H1 (cell line): ENCODE measurements at regions not wholly inside any gene's neighbourhood (a gene's known extent, or its start where the extent isn't known, plus 50 kb on each side); places are given as distances from the start of the nearest gene placed in this dataset.

Experiments
- CTCF ChIA-PET: fragments of 300-600 bp; sonication (Branson Sonifier 250); formaldehyde crosslinking; loops from one replicate; lab custom pipeline; 2021; ENCODE audit not compliant: partially characterized antibody; lab: Charles Lee
- POLR2A ChIA-PET: fragments of 300-600 bp; sonication (Branson Sonifier 250); formaldehyde crosslinking; loops from one replicate; lab custom pipeline; 2021; ENCODE audit warnings: inconsistent platforms; ENCODE audit not compliant: partially characterized antibody; lab: Charles Lee
- DNase-seq, 2 experiments: peaks; one replicate each; pipeline versions ENCODE4 v3.0.0 to v3.0.0-alpha.2; 2010 to 2022; ENCODE audit warnings: low spot score in 2 of 2, low read depth in 1 of 2, mixed read lengths in 1 of 2
- FAIRE-seq: peaks from 2 replicates; lab custom pipeline; 2011; peaks lifted over from hg19 to GRCh38; lab: Jason Lieb, UNC
- H2AFZ ChIP-seq: 2 replicates; pipeline ENCODE4 v1.8.1; 2012; ENCODE audit warnings: low read length, inconsistent platforms
- H2AK5ac ChIP-seq: 2 replicates; pipeline ENCODE4 v1.6.1; 2013; ENCODE audit warnings: low read depth, low read length
- H2BK120ac ChIP-seq: replicated peaks from 2 replicates; pipeline ENCODE3; 2013; ENCODE audit warnings: low read depth, low read length, inconsistent platforms
- H2BK12ac ChIP-seq: 2 replicates; pipeline ENCODE4 v1.6.1; 2013; ENCODE audit warnings: low read depth, low read length
- H2BK15ac ChIP-seq: 2 replicates; pipeline ENCODE4 v1.6.1; 2013; ENCODE audit warnings: low read length
- H2BK20ac ChIP-seq: 2 replicates; pipeline ENCODE4 v1.6.1; 2013; ENCODE audit warnings: low read length
- H2BK5ac ChIP-seq: 2 replicates; pipeline ENCODE4 v1.6.1; 2013; ENCODE audit warnings: low read depth, low read length
- H3K14ac ChIP-seq: 2 replicates; pipeline ENCODE4 v1.6.1; 2013; ENCODE audit warnings: inconsistent platforms; ENCODE audit not compliant: insufficient read length
- H3K18ac ChIP-seq: 2 replicates; pipeline ENCODE4 v1.6.1; 2013; ENCODE audit warnings: low read length; ENCODE audit errors: extremely low read depth
- H3K23ac ChIP-seq: 2 replicates; pipeline ENCODE4 v1.6.1; 2013; ENCODE audit warnings: inconsistent platforms; ENCODE audit not compliant: insufficient read length
- H3K23me2 ChIP-seq: 2 replicates; pipeline ENCODE4 v1.6.1; 2013; ENCODE audit warnings: low read depth, low read length
- H3K27ac ChIP-seq: 2 replicates; pipeline ENCODE4 v1.6.1; 2011; ENCODE audit warnings: low read depth, low read length, inconsistent platforms
- H3K27me3 ChIP-seq, 4 experiments: replicated peaks in 1 of 4; 1 replicate in 1 of 4; 2 replicates in 3 of 4; pipeline versions ENCODE4 v1.6.1 to v1.8.1; 2011 to 2013; ENCODE audit warnings: low read length in 3 of 4, mild to moderate bottlenecking in 3 of 4, inconsistent platforms in 2 of 4, mixed read lengths in 2 of 4, moderate library complexity in 1 of 4; ENCODE audit not compliant: control insufficient read depth in 3 of 4, insufficient read depth in 3 of 4; ENCODE audit errors: extremely low read depth in 1 of 4
- H3K36me3 ChIP-seq, 4 experiments: 2 replicates each; pipeline versions ENCODE4 v1.6.1 to v1.8.1; 2011 to 2013; ENCODE audit warnings: mild to moderate bottlenecking in 4 of 4, low read length in 3 of 4, moderate library complexity in 2 of 4, control low read depth in 1 of 4, inconsistent platforms in 1 of 4; ENCODE audit not compliant: insufficient read depth in 4 of 4, control insufficient read depth in 2 of 4
- H3K4ac ChIP-seq: replicated peaks from 2 replicates; pipeline ENCODE3; 2013; ENCODE audit warnings: low read length, low read depth, mixed read lengths, inconsistent platforms; ENCODE audit not compliant: insufficient read length
- H3K4me1 ChIP-seq, 4 experiments: replicated peaks in 1 of 4; 1 replicate in 1 of 4; 2 replicates in 3 of 4; pipeline versions ENCODE4 v1.6.1 to v1.8.1; 2011 to 2013; ENCODE audit warnings: low read length in 3 of 4, inconsistent platforms in 2 of 4, mixed read lengths in 1 of 4; ENCODE audit not compliant: insufficient read depth in 4 of 4, control insufficient read depth in 3 of 4
- H3K4me2 ChIP-seq, 2 experiments: 2 replicates each; pipeline versions ENCODE4 v1.6.1 to v1.8.1; 2011 to 2013; ENCODE audit warnings: low read depth in 2 of 2, low read length in 2 of 2, control low read depth in 1 of 2, inconsistent platforms in 1 of 2, mild to moderate bottlenecking in 1 of 2; ENCODE audit not compliant: insufficient read depth in 1 of 2
- H3K4me3 ChIP-seq, 4 experiments: fragments of 200-600, 300-600 bp in 1 of 4; sonication (generic), shearing (Covaris generic), sonication (Bioruptor Twin) in 1 of 4; 2 replicates each; pipeline versions ENCODE4 v1.5.1 to v1.8.1; 2011 to 2016; ENCODE audit warnings: low read length in 4 of 4, low read depth in 3 of 4, control low read depth in 2 of 4, inconsistent platforms in 2 of 4, mild to moderate bottlenecking in 2 of 4, mixed read lengths in 1 of 4, moderate library complexity in 1 of 4; ENCODE audit not compliant: insufficient read depth in 2 of 4; ENCODE audit errors: extremely low read depth in 1 of 4
- H3K56ac ChIP-seq: replicated peaks from 2 replicates; pipeline ENCODE3; 2013; ENCODE audit warnings: low read depth, mild to moderate bottlenecking, mixed read lengths, low read length, inconsistent platforms; ENCODE audit not compliant: insufficient read length
- H3K79me1 ChIP-seq: 2 replicates; pipeline ENCODE4 v1.6.1; 2013; ENCODE audit warnings: low read depth, low read length, control low read depth
- H3K79me2 ChIP-seq, 2 experiments: 2 replicates each; pipeline versions ENCODE4 v1.6.1 to v1.8.1; 2012 to 2013; ENCODE audit warnings: low read length in 2 of 2, mild to moderate bottlenecking in 2 of 2, inconsistent platforms in 1 of 2; ENCODE audit not compliant: insufficient read depth in 2 of 2, control insufficient read depth in 1 of 2
- H3K9ac ChIP-seq, 4 experiments: replicated peaks in 1 of 4; 1 replicate in 1 of 4; 2 replicates in 3 of 4; pipeline versions ENCODE4 v1.6.1 to v1.8.1; 2011 to 2013; ENCODE audit warnings: low read depth in 3 of 4, low read length in 3 of 4, control low read depth in 2 of 4, mild to moderate bottlenecking in 2 of 4, moderate library complexity in 2 of 4, inconsistent platforms in 1 of 4; ENCODE audit errors: extremely low read depth in 1 of 4
- H3K9me3 ChIP-seq, 2 experiments: 2 replicates each; pipeline versions ENCODE4 v1.6.1 to v1.8.1; 2012 to 2013; ENCODE audit warnings: mild to moderate bottlenecking in 2 of 2, moderate library complexity in 2 of 2, control low read depth in 1 of 2, inconsistent platforms in 1 of 2, low read depth in 1 of 2, low read length in 1 of 2, mixed read lengths in 1 of 2; ENCODE audit not compliant: insufficient read depth in 2 of 2
- H4K20me1 ChIP-seq, 2 experiments: replicated peaks in 1 of 2; 2 replicates each; pipeline versions ENCODE3 to v1.8.1; 2011 to 2013; ENCODE audit warnings: inconsistent platforms in 2 of 2, low read length in 2 of 2, mild to moderate bottlenecking in 1 of 2; ENCODE audit not compliant: insufficient read depth in 2 of 2, control insufficient read depth in 1 of 2
- H4K5ac ChIP-seq: 2 replicates; pipeline ENCODE4 v1.6.1; 2013; ENCODE audit warnings: low read length, low read depth, mixed read lengths, inconsistent platforms; ENCODE audit not compliant: insufficient read length
- H4K8ac ChIP-seq: 2 replicates; pipeline ENCODE4 v1.8.0; 2013; ENCODE audit warnings: mild to moderate bottlenecking, moderate library complexity, low read length, inconsistent platforms; ENCODE audit not compliant: insufficient read depth; ENCODE audit errors: extremely low read depth
- H4K91ac ChIP-seq: replicated peaks from 2 replicates; pipeline ENCODE3; 2013; ENCODE audit warnings: low read length, mixed read lengths, inconsistent platforms; ENCODE audit not compliant: insufficient read length
- ATF3 ChIP-seq: IDR thresholded peaks from 2 replicates; pipeline ENCODE4 v1.6.1; 2011; ENCODE audit warnings: low read depth, mild to moderate bottlenecking, low read length; ENCODE audit not compliant: insufficient read depth
- EP300 ChIP-seq, 2 experiments: IDR thresholded peaks; 1 replicate in 1 of 2; 2 replicates in 1 of 2; pipeline ENCODE4 v1.6.1; 2011 to 2012; ENCODE audit warnings: low read depth in 2 of 2, low read length in 2 of 2, mild to moderate bottlenecking in 2 of 2, borderline replicate concordance in 1 of 2, inconsistent platforms in 1 of 2, moderate library complexity in 1 of 2
- HDAC2 ChIP-seq, 2 experiments: fragments of 300-600 bp in 1 of 2; sonication (generic) in 1 of 2; IDR thresholded peaks; 2 replicates each; pipeline ENCODE4 v1.6.1; 2011 to 2012; ENCODE audit warnings: low read depth in 2 of 2, low read length in 2 of 2, mild to moderate bottlenecking in 2 of 2, moderate library complexity in 2 of 2, borderline replicate concordance in 1 of 2, inconsistent platforms in 1 of 2
- KDM1A ChIP-seq: fragments of 200-600, 300-600 bp; sonication (generic); IDR thresholded peaks from 2 replicates; pipeline ENCODE4 v1.7.1; 2016; ENCODE audit warnings: mild to moderate bottlenecking, low read length, borderline replicate concordance
- NRF1 ChIP-seq: IDR thresholded peaks from 2 replicates; pipeline ENCODE4 v1.6.1; 2011; ENCODE audit warnings: mild to moderate bottlenecking, low read depth, low read length, improper control_type of control experiment
- POLR2A ChIP-seq, 2 experiments: IDR thresholded peaks; 1 replicate in 1 of 2; 2 replicates in 1 of 2; pipeline ENCODE4 v1.6.1; 2011; ENCODE audit warnings: low read depth in 2 of 2, low read length in 2 of 2, mild to moderate bottlenecking in 2 of 2; ENCODE audit errors: control extremely low read depth in 1 of 2
- SP2 ChIP-seq: IDR thresholded peaks from 2 replicates; pipeline ENCODE4 v1.6.1; 2012; ENCODE audit warnings: mild to moderate bottlenecking, low read length, inconsistent platforms
- SP4 ChIP-seq: IDR thresholded peaks from 2 replicates; pipeline ENCODE4 v1.6.1; 2012; ENCODE audit warnings: low read length, inconsistent platforms
- WGBS, 2 experiments: shearing (Covaris generic) in 1 of 2; methylation state at CpG; one replicate each; pipeline versions ENCODE4 v1.1.6 to v1.1.7; 2013 to 2015; ENCODE audit warnings: low lambda C conversion rate in 2 of 2, mixed read lengths in 2 of 2, inconsistent platforms in 1 of 2, low coverage in 1 of 2, missing lambda C conversion rate in 1 of 2; ENCODE audit not compliant: insufficient replicate concordance in 2 of 2, insufficient coverage in 1 of 2, insufficient read length in 1 of 2; ENCODE audit errors: extremely low coverage in 1 of 2, missing lambda C conversion rate in 1 of 2; 5-methylcytosine and 5-hydroxymethylcytosine counted together

GRCh38 chr2:8087480-8087840 is 594.4 kb upstream of the ID2 start:
- Histone ChIP-seq H3K9ac (no peak overlapping the region), H3K9me3 (no peaks in the 10 kb centered on the region), H3K23me2 (no peaks in the 10 kb centered on the region), H3K4me3 (no peak overlapping the region), H4K8ac (no peak overlapping the region), H4K20me1 (no peaks in the 10 kb centered on the region), H3K18ac (no peak overlapping the region), H3K14ac (no peak overlapping the region), H3K23ac (no peak overlapping the region), H2BK5ac (no peak overlapping the region), H2BK15ac (no peak overlapping the region), H2BK12ac (no peak overlapping the region), H3K56ac (no peak overlapping the region), H2BK20ac (no peak overlapping the region), H3K27ac (no peak overlapping the region), H3K36me3 (no peaks in the 10 kb centered on the region), H2AFZ (no peak overlapping the region), H4K5ac (no peak overlapping the region), H3K27me3 (no peaks in the 10 kb centered on the region), H3K4me2 (no peak overlapping the region), H3K79me2 (no peaks in the 10 kb centered on the region), H3K79me1 (no peaks in the 10 kb centered on the region; the same call in 1 of the 2 replicates), H2BK120ac (no peak overlapping the region), H3K4ac (no peak overlapping the region), H2AK5ac (no peak overlapping the region), H4K91ac (no peak overlapping the region), H3K4me1 (no peaks in the 10 kb centered on the region)
- POLR2A ChIA-PET, result no interaction called here
- no peak for FAIRE-seq
- DNase-seq, result no peak
- 100% methylated on average over 3 of the region's 3 CpGs; no CpG with 5 or more reads in 1 of the 2 experiments for WGBS, 2 experiments
- CTCF ChIA-PET, result interaction anchor here (1.3 kb wide), 1 partner anchor 8 kb away, joined by 3 read pairs; no protein-coding TSS in a partner anchor
- no peak for TF ChIP-seq ATF3
- TF ChIP-seq SP2, result no peak
- no peak for TF ChIP-seq KDM1A
- TF ChIP-seq NRF1, result no peak
- TF ChIP-seq EP300 (IDR thresholded peaks at IDR 0.05; ENCODE audit: borderline replicate concordance in 1 of 2, low read depth in 2 of 2, low read length in 2 of 2), result no peak
- TF ChIP-seq SP4, result no peak
- TF ChIP-seq POLR2A (IDR thresholded peaks at IDR 0.05; ENCODE audit: control extremely low read depth in 1 of 2, low read depth in 2 of 2, low read length in 2 of 2), result no peak
- TF ChIP-seq HDAC2 (IDR thresholded peaks at IDR 0.05; ENCODE audit: borderline replicate concordance in 1 of 2, low read depth in 2 of 2, low read length in 2 of 2), result no peak
